ENCODE measurements at regions not wholly inside any gene's neighbourhood (a gene's known extent, or its start where the extent isn't known, plus 50 kb on each side); places are given as distances from the start of the nearest gene placed in this dataset.

DNA sequence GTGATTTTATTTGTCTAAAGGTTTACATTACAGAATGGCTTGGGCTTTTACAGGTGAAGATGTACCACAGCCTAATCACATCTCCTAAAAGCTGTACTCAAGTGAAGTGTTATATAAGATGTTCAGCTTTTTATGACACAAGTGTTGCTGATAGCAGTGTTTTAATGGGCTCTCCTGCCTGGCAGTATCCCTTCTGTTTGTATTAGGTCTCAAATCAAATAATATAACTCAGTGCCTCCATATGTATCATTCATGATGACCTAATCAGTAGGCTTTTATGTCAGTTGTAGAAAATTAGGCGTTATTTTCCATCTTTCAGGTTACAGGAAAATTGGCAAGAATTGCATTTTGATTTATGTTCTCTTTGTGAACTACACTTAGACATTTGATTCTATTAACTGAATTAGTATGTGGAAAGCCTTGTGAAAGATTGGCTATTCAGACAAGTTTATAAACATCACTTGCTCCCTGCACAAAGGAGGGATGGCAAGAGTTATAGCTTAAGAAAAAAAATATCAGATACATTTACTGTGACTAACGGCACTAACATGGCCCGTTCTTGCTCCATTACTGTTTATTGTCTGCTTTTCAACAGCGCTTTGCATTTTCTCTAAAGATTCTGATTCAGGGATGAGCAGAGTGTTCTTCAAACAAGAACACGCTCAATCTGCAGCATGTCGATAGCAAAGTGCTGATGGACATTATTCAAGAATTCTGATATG is 143.7 kb upstream of the DIO2 start:
- TF ChIP-seq, protein P1, sequence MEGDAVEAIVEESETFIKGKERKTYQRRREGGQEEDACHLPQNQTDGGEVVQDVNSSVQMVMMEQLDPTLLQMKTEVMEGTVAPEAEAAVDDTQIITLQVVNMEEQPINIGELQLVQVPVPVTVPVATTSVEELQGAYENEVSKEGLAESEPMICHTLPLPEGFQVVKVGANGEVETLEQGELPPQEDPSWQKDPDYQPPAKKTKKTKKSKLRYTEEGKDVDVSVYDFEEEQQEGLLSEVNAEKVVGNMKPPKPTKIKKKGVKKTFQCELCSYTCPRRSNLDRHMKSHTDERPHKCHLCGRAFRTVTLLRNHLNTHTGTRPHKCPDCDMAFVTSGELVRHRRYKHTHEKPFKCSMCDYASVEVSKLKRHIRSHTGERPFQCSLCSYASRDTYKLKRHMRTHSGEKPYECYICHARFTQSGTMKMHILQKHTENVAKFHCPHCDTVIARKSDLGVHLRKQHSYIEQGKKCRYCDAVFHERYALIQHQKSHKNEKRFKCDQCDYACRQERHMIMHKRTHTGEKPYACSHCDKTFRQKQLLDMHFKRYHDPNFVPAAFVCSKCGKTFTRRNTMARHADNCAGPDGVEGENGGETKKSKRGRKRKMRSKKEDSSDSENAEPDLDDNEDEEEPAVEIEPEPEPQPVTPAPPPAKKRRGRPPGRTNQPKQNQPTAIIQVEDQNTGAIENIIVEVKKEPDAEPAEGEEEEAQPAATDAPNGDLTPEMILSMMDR (conservative IDR thresholded peaks at IDR 0.05): no peak
- no peak overlapping the region for H3K27ac ChIP-seq

DNA sequence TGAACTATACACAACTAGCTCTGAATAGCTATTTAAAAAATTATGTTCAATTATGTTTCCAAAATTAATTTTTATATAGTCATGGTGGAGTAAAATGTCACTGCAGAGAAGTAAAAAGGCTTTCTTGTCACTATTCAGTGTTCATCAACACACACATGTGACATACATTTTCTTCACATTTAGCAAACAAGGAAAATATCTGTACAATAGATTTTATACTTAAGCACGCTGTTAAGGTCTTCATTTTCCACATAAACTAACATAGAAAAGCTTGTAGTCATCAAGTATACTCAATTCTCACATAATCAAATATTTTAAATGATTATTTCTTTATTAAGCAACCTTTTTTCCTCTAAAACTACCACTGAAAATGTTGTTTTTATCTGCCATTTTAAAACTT is 141.2 kb upstream of the DIO2 start:
- no peak overlapping the region for H3K27ac ChIP-seq
- TF ChIP-seq, protein P1 (conservative IDR thresholded peaks at IDR 0.05): no peak

DNA sequence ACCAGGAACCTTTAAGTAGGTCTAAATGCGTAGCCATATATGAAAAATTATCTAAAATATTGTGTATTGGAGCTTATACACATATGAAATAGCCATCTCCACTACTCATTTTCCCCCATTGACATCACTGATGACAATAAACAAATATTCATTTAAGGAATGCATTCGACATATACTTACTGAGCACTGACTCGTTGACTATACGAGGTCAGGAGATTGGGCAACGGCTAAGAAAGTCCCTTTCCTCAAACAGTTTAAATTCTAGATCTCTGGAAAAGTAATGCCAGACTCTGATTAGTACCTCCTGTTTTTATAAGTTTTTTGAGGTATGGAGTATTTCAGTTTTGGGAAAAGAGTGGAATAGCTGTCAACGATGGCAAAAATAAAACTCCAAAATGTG is 139.4 kb upstream of the DIO2 start:
- H3K27ac ChIP-seq: no peak overlapping the region
- TF ChIP-seq, protein P1 (conservative IDR thresholded peaks at IDR 0.05): no peak

DNA sequence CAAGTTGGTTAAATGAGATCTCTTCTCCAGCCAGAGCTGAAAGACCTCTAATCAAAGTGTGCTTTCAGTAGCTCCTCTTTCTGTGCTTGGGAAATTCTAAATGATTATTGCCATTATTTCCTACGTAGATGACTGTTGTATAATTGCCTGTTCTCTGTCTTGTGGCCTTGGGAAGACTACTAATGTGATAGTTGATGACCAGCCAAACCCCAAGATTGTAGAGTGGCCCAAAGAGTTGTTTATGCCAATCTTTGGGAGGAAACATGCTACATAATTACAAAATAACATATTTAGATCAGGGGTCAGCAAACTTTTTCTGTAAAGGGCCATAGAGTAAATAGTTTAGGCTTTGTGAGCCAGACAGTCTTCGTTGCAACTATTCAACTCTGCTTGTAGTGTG is 135.1 kb upstream of the DIO2 start:
- TF ChIP-seq, protein P1 (conservative IDR thresholded peaks at IDR 0.05): no peak
- H3K27ac ChIP-seq: no peak overlapping the region

DNA sequence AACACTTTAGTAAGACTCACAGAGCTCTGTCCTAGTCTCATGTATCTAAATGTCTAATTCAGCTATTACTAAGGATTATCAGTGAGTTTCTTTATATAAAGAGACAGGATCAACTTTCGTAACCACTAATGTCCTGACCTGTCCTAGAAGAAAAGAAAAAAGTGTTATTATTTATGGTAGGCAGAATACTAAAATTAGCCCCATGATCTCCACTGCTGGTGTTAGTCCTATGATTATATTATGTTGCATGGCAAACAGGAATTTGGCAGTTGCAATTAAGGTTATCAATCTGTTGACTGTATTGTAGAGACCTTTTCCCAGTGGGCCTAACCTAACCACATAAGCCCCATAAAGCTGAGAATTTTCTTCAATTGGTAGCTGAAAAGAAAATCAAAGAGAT is 132.9 kb upstream of the DIO2 start:
- no peak overlapping the region for H3K27ac ChIP-seq
- TF ChIP-seq, protein P1 (conservative IDR thresholded peaks at IDR 0.05): no peak

DNA sequence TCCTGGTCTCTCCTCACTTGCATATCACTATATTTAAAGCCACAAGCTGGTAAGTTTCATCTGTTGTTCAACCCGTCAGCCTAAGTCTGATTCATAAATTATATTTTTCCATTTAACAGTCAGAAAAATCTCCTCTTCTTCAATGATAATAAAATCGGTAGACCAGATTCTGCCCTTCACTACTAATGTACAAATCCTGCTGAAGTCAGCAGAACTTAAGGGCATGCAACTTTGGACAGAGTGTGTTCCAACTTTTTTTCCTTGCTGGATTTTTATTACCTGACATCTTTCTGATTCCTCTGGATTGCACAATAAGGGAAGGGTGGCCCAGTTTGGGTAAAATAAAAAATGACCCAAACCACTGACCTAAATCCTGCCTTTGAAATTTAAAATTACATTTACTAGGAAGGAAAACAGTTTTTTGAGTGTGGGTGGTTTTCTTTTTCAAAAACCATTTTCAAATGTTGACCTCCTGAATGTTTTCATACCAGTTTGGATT is 125.4 kb upstream of the DIO2 start:
- no peak overlapping the region for H3K27ac ChIP-seq
- TF ChIP-seq, protein P1 (conservative IDR thresholded peaks at IDR 0.05): no peak

GRCh38 chr14:80325688-80326087 is 114.4 kb upstream of the DIO2 start:
- H3K27ac ChIP-seq: peak overlapping the region; percentile 88
- TF ChIP-seq, protein P1 (conservative IDR thresholded peaks at IDR 0.05): no peak

Measured in VCaP (cell line).